GM18517 (cell line): ENCODE measurements at regions not wholly inside any gene's neighbourhood (a gene's known extent, or its start where the extent isn't known, plus 50 kb on each side); places are given as distances from the start of the nearest gene placed in this dataset.

Experiments used
- ATAC-seq: cut with Tn5 transposase; IDR thresholded peaks from one replicate; pipeline ENCODE4 v1.9.1; 2021; ENCODE audit warnings: mild to moderate bottlenecking, moderate library complexity; ENCODE audit not compliant: unreplicated experiment

GRCh38 chr6:165986914-165987482, 180.7 kb downstream of the TBXT start:
- no peak for ATAC-seq

DNA sequence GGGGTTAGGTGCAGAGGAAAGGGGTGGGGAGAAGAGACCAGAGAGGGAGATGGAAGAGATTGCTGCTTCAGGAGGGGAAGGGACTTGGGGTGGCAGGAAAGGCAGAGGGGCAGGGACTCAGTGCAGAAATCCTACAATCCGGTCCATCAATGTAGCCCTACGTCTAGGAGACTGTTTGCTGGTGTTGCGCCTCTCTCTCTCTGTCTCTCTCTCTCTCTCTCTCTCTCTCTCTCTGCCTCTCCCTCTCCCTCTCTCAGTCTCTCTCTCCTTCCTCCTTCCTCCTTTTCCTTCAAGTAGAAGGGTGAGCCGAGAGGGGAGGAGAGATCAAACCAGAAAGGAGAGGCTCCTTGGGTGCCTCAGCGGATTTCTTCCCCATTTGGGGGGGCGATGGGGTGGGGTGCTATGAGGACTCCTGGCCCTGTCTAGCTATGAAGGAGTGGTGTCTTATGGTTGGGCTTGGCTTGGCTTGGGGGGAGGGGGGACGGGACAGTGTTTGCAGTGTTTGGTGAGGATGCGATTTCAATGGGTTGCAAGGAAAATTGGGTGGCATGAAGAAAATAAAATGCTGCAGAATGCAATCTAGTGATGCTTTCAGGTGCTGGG, 181.2 kb downstream of the TBXT start:
- no peak for ATAC-seq

DNA sequence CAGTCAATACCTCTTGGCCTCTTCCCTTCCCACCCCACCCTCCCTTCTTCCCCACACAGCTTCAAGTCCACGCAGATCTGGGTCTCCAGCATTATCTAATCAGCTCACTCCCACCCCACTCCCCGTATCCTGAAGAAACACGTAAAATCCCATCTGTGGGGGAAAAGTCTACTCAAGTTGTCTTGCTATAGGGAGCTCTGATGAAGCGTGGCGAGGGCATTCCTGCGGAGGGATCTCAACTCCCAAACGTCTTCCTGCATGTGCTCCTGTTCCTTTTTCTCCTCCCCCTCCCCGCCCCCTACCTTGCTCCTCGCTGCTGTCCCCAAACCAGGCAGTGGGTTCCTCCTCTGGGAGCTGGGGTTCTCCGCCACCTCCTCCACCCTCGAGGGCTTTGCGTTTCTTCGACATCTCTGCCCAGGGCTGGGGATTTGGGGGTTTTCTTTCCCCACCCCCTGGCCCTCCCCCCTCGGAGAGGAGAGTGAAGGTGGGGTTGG, 181.8 kb downstream of the TBXT start:
- ATAC-seq, result no peak

DNA sequence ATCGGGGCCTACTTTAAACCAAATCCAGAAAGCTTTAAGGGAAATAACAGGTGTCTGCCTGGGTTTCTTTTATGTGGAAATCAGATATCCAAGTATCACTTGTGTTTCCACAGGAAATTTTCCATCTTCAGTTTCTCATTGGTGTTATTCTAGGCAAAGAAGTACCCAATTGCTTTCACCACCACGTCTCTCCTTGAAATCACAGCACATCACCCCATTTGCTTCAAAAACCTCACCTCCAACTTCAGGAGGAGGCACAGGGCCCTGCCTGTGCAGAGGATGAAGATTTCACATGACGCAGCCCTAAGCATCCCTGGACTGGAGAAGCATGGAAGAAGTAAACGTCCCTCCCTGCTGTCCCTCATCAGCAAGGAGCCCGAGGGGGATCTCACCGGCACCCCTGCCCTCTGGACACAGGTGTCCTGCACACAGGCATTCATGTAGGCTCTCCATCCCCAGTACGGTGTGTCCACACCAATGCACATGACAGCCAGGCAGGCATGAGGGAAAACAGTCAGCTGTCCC, 182.3 kb downstream of the TBXT start:
- no peak for ATAC-seq

- ATAC-seq, result no peak
Observed at GRCh38 chr6:165984729-165985275, 182.8 kb downstream of the TBXT start.

- ATAC-seq, result no peak
Observed at GRCh38 chr6:165983112-165984072, 184.3 kb downstream of the TBXT start.

DNA sequence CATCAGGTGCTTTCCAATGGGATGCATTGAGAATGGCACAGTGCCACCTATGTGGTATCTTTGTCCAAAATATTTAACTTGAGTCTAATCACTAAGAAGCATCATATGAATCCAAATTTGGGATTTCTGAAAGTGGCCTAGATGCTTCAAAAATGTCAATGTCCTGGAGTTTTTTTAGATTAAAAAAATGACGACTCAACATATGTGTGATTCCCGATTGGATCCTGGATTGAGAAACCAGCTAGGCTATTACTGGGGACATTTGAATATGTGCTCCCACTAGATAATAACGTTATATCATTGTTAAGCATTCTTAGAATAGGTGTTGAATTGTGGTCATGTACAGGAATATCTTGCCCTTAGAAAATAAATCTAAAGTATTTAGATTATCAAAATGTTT, 189.2 kb downstream of the TBXT start:
- no peak for ATAC-seq

DNA sequence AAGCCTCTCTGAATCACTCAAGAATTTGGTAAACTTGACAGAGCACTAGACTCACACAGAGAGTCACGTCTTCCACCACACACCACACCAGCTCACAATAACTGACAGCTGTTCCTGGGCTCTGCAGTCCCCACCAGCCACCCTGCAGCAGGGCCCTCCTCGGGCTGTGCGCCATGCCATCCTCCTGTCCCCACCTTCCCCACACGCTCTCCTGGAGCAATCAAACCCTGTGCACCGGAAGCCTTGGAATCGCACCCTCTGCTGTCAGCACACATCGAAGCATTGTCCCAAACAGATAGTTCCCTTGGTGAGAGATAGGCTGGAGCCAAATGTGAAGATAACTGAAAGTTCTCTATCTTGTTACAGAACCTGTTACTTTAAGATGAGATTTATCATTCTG, 191.0 kb downstream of the TBXT start:
- ATAC-seq, result no peak

DNA sequence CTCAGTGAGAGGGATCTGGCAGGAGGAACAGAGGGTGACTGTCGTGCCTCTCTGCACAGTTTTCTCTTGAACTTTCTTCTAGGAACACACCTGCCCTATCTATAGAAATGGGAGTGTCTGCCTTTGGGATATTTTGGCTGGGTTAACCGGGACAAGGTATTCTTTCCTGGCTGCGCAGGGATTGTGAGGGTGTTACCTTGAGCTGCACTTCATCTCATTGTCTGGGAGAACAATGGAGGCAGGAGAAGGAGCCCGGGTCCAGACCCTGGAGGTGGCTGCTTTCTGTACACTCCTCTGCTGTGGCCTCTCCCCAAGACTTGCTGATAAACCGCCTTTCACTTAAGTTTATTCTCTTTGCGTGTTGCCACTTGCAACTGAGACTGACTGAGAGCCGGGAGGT, 192.8 kb downstream of the TBXT start:
- no peak for ATAC-seq

GRCh38 chr6:165973473-165973872, 194.2 kb downstream of the TBXT start:
- no peak for ATAC-seq

DNA sequence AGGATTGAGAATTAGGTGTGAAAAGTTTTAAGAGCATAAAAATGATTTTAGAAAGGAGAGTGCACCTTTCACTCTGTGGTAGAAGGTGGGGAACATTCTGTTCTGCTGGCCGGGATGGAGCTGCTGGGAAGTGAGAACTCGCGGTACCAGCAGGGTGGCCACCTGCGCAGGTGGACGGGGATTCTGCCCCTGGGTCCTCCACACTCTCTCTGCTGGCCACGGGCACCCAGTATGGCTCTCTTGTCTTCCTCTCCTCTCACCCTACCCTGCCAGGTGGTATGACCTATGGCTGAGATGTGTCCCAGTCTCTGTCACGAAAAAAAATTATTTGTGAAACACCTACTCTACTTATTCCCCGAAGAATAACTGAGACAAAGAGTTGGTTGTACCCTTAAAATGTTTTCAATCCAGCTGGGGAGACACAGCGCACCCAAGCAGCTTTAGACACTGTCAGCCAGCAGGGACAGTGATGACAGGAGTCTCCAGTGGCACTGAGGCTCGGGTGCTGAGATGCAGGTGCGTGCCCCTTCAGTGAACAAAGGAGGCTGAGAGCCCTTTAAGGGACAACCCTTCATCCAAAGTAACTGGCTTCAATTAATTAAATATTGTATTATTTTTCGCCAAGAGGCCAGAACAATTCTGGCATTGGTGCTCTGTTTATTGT, 195.4 kb downstream of the TBXT start:
- no peak for ATAC-seq

DNA sequence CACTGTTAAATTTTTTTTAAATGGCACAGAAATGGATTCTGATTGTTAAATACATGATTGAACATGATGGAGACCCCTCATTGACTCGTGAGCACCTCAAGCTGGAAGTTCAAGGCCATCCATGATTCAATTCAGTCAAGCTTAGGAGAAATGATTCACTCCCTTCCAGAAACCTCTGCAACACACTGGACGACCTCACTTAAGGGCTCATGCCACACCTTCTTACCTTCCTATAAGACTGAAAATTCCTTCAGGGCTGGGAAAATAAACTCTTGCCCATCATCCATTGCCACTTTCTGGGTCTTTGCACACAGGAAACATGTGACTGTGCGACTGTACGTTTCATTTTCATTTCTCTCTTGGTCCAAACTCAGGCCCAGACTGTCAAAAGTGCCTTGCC, 196.4 kb downstream of the TBXT start:
- ATAC-seq, result no peak

DNA sequence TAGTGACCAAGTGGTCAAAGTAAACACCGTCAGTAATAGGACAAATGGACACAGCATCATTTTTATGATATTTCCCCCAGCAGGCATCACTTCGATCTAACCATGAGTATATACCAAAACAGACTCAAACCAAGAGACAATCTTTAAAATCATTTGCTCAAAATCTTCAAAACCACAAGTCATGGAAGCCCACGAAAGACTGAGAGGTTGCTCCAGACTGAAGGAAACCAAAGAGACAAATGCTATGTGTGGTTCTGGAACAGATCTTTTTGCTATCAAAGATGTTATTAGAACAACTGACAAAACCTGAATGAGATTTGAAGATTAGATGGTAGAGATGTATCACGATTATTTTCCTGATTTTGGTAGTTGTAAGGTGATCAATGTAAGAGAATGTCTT, 197.7 kb downstream of the TBXT start:
- no peak for ATAC-seq

GRCh38 chr6:165969184-165969583, 198.5 kb downstream of the TBXT start:
- ATAC-seq, result no peak

DNA sequence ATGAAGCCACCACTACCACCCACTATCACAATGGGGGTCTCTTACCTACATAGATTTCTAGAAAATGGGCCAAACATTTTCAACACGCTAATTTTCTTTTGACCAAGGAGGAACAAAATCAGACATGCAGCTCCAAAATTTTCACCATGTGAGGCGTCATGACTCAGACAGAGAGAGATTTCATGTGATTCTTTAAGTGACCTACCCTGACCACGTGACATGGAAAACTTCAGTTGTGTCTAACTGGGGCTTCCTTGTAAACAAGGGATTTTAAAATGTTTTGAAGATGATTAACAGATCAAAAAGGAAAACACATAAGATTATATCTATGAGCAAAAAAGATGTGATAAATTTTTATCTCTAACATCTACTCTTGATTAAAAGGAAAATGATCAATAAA, 199.2 kb downstream of the TBXT start:
- no peak for ATAC-seq

GRCh38 chr6:165967810-165968407, 199.7 kb downstream of the TBXT start:
- no peak for ATAC-seq

GRCh38 chr6:165963750-165964149, 203.9 kb downstream of the TBXT start:
- no peak for ATAC-seq

DNA sequence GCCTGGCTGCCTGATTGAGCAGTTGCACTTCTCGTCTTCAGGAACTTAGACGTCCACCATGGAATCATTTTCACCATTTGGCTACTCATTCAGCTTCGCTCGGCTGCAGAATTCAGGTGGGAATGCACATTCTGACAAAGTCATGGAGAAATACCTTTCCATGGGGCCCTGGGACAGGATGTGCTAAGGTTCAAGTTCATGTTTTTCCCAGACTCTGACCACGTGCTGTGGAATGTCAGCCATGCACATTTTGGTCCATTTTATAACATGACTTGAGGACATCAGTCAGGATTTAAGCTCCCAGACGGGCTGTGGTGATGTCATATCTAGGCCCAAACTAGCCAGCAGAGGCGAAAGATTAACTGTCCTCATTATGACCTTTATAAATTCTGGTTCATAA, 205.3 kb downstream of the TBXT start:
- ATAC-seq, result no peak

GRCh38 chr6:165961233-165961632, 206.4 kb downstream of the TBXT start:
- ATAC-seq, result no peak

- ATAC-seq, result no peak
Observed at GRCh38 chr6:165960695-165961094, 207.0 kb downstream of the TBXT start.
